Hepatocyte (in vitro differentiated cells): ENCODE measurements at regions not wholly inside any gene's neighbourhood (a gene's known extent, or its start where the extent isn't known, plus 50 kb on each side); places are given as distances from the start of the nearest gene placed in this dataset.

Experiments
- DNase-seq: peaks from one replicate; pipeline ENCODE4 v3.0.0-alpha.2; 2016; ENCODE audit warnings: low spot score
- H2AFZ ChIP-seq: fragments of 200-600 bp; sonication (generic); 2 replicates; pipeline ENCODE4 v1.6.0; 2016; ENCODE audit warnings: antibody characterized with exemption, mild to moderate bottlenecking
- H3K27ac ChIP-seq: fragments of 200-600 bp; sonication (generic); 2 replicates; pipeline ENCODE4 v1.5.1; 2016; ENCODE audit warnings: mild to moderate bottlenecking
- H3K27me3 ChIP-seq: fragments of 200-600 bp; sonication (generic); 2 replicates; pipeline ENCODE4 v1.6.1; 2016
- H3K36me3 ChIP-seq: fragments of 200-600 bp; sonication (generic); replicated peaks from 2 replicates; pipeline ENCODE4 v1.5.1; 2016; ENCODE audit warnings: low read depth; ENCODE audit not compliant: insufficient read depth
- H3K4me1 ChIP-seq: fragments of 200-600 bp; sonication (generic); 2 replicates; pipeline ENCODE4 v1.5.1; 2016; ENCODE audit warnings: mild to moderate bottlenecking, moderate library complexity; ENCODE audit not compliant: insufficient read depth
- H3K4me2 ChIP-seq: fragments of 200-600 bp; sonication (generic); 2 replicates; pipeline ENCODE4 v1.6.0; 2016
- H3K4me3 ChIP-seq: fragments of 200-600 bp; sonication (generic); 2 replicates; pipeline ENCODE4 v1.5.1; 2016; ENCODE audit warnings: mild to moderate bottlenecking
- H3K79me2 ChIP-seq: fragments of 200-600 bp; sonication (generic); 2 replicates; pipeline ENCODE4 v1.6.0; 2017; ENCODE audit warnings: mild to moderate bottlenecking
- H3K9me2 ChIP-seq: fragments of 200-600 bp; sonication (generic); replicated peaks from 2 replicates; pipeline ENCODE4 v1.6.0; 2017; ENCODE audit warnings: mild to moderate bottlenecking; ENCODE audit not compliant: insufficient read depth
- H3K9me3 ChIP-seq: fragments of 200-600 bp; sonication (generic); 2 replicates; pipeline ENCODE4 v1.5.1; 2016; ENCODE audit warnings: low read depth, mild to moderate bottlenecking
- H4K20me1 ChIP-seq: fragments of 200-600 bp; sonication (generic); 2 replicates; pipeline ENCODE4 v1.6.0; 2016; ENCODE audit warnings: mild to moderate bottlenecking; ENCODE audit not compliant: insufficient read depth, poor library complexity, severe bottlenecking
- EZH2 ChIP-seq: fragments of 200-600 bp; sonication (generic); IDR thresholded peaks from 2 replicates; pipeline ENCODE4 v1.6.1; 2016; ENCODE audit warnings: antibody characterized with exemption, mild to moderate bottlenecking, borderline replicate concordance
- EZH2phosphoT487 ChIP-seq: fragments of 200-600 bp; sonication (generic); IDR thresholded peaks from one replicate; pipeline ENCODE4 v1.6.1; 2018; ENCODE audit warnings: antibody characterized with exemption, mild to moderate bottlenecking, low read depth, moderate library complexity; ENCODE audit not compliant: unreplicated experiment, severe bottlenecking
- WGBS: methylation state at CpG from one replicate; pipeline ENCODE4 v1.1.6; 2016; ENCODE audit warnings: low lambda C conversion rate; ENCODE audit errors: missing lambda C conversion rate; 5-methylcytosine and 5-hydroxymethylcytosine counted together
- TF ChIP-seq, protein P1 (sequence below): fragments of 200-600 bp; sonication (generic); IDR thresholded peaks from 2 replicates; pipeline ENCODE4 v1.5.1; 2016; ENCODE audit warnings: antibody characterized with exemption, mild to moderate bottlenecking; ENCODE audit not compliant: poor library complexity

DNA sequence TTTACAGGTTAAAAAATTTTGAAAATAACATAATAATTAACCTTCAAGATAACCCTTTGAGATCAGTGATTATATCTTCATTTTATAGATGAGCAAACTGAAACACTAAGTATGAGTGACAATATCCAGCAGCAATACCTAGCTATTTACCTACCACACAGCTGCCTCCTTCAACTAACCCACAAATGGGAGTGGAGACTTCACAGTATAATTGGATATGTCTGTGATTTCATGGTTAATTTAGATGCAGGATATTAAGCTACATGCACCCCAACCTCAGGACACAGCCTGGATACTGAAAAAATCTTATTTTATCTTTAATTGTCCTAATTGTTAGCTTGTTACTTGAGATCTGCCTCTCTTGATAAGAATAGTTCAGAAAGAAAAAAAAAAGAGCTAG is 297.2 kb upstream of the ANO5 start:
- Histone ChIP-seq H3K27ac (no peak overlapping the region), H3K79me2 (no peaks in the 10 kb centered on the region), H3K9me3 (no peaks in the 10 kb centered on the region), H3K36me3 (no peaks in the 10 kb centered on the region), H3K27me3 (no peaks in the 10 kb centered on the region), H3K9me2 (no peaks in the 10 kb centered on the region), H4K20me1 (no peaks in the 10 kb centered on the region), H3K4me1 (no peaks in the 10 kb centered on the region), H3K4me2 (no peak overlapping the region), H3K4me3 (no peak overlapping the region), H2AFZ (no peak overlapping the region)
- no peak for TF ChIP-seq EZH2phosphoT487
- TF ChIP-seq, protein P1, sequence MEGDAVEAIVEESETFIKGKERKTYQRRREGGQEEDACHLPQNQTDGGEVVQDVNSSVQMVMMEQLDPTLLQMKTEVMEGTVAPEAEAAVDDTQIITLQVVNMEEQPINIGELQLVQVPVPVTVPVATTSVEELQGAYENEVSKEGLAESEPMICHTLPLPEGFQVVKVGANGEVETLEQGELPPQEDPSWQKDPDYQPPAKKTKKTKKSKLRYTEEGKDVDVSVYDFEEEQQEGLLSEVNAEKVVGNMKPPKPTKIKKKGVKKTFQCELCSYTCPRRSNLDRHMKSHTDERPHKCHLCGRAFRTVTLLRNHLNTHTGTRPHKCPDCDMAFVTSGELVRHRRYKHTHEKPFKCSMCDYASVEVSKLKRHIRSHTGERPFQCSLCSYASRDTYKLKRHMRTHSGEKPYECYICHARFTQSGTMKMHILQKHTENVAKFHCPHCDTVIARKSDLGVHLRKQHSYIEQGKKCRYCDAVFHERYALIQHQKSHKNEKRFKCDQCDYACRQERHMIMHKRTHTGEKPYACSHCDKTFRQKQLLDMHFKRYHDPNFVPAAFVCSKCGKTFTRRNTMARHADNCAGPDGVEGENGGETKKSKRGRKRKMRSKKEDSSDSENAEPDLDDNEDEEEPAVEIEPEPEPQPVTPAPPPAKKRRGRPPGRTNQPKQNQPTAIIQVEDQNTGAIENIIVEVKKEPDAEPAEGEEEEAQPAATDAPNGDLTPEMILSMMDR = no peak
- no peak for TF ChIP-seq EZH2
- DNase-seq = no peak

DNA sequence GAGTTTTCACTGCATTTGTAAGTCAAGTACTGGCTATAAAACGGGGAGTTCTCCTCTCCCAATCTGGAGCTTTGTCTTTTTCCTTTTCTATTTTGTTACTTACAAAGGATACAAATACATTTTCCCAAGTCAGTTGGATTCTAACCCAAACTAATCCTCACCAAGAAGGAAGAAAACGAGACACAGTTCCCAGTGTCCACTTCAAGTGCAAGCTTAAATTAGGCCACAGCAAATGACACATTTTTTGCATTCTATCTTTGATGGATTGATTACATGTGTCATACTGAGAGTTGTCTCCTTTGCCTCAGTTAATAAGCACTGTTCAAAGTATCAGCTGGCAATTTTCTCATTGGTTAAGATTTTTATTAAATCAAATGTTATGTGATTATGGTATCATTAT is 296.7 kb upstream of the ANO5 start:
- WGBS = 82% methylated on average over 2 of the region's 2 CpGs
- Histone ChIP-seq H3K36me3 (no peaks in the 10 kb centered on the region), H2AFZ (no peak overlapping the region), H3K9me3 (no peaks in the 10 kb centered on the region), H3K4me3 (no peak overlapping the region), H3K27me3 (no peaks in the 10 kb centered on the region), H4K20me1 (no peaks in the 10 kb centered on the region), H3K27ac (no peak overlapping the region), H3K4me1 (no peaks in the 10 kb centered on the region), H3K9me2 (no peaks in the 10 kb centered on the region), H3K79me2 (no peaks in the 10 kb centered on the region), H3K4me2 (no peak overlapping the region)
- no peak for DNase-seq
- TF ChIP-seq EZH2phosphoT487 = no peak
- TF ChIP-seq EZH2 = no peak
- TF ChIP-seq, protein P1 = no peak

GRCh38 chr11:21896746-21897602 is 295.9 kb upstream of the ANO5 start:
- Histone ChIP-seq H3K27me3 (no peaks in the 10 kb centered on the region), H3K4me1 (no peaks in the 10 kb centered on the region), H4K20me1 (no peaks in the 10 kb centered on the region), H3K36me3 (no peaks in the 10 kb centered on the region), H3K9me3 (no peaks in the 10 kb centered on the region), H2AFZ (no peak overlapping the region), H3K4me2 (no peak overlapping the region), H3K79me2 (no peaks in the 10 kb centered on the region), H3K27ac (no peak overlapping the region), H3K4me3 (no peak overlapping the region), H3K9me2 (no peaks in the 10 kb centered on the region)
- DNase-seq = no peak
- TF ChIP-seq EZH2phosphoT487 (no peak), EZH2 (no peak)
- TF ChIP-seq, protein P1 = no peak
- WGBS = 77% methylated on average over 3 of the region's 3 CpGs
